HepG2 (cell line): ENCODE measurements at regions not wholly inside any gene's neighbourhood (a gene's known extent, or its start where the extent isn't known, plus 50 kb on each side); places are given as distances from the start of the nearest gene placed in this dataset.
"Not testable (repeated sequence)": the region's sequence is repeated elsewhere in the genome, so short reads cannot be mapped to it uniquely, and the experiment has no call there.

Experiments
- ATAC-seq: fragments of 200-7000 bp; cut with Tn5 transposase; 3 replicates; pipeline ENCODE4 v1.9.1; 2020; ENCODE audit warnings: mild to moderate bottlenecking, moderate library complexity
- BruUV-seq: library from RNA; stranded (reverse); fragments of 400-500 nt; replicated peaks from 2 replicates; lab custom pipeline; 2021; lab: Mats Ljungman, UMichigan
- CTCF ChIA-PET: fragments of 300-600 bp; formaldehyde crosslinking; extraction: SDS; loops from one replicate; lab custom pipeline; 2021; ENCODE audit warnings: low total read pairs, inconsistent platforms, low intra/inter-chr PET ratio; lab: Yijun Ruan, JAX
- POLR2A ChIA-PET: fragments of 350-600 bp; sonication (Branson Sonifier 250); formaldehyde crosslinking; loops from one replicate; lab custom pipeline; 2020; ENCODE audit warnings: antibody characterized with exemption, inconsistent platforms; lab: Yijun Ruan, JAX
- DNase-seq: peaks from one replicate; pipeline ENCODE4 v3.0.0-alpha.2; 2015; ENCODE audit warnings: low spot score
- FAIRE-seq: peaks from 3 replicates; lab custom pipeline; 2011; peaks lifted over from hg19 to GRCh38; lab: Jason Lieb, UNC
- H2AFZ ChIP-seq: one replicate; pipeline ENCODE4 v1.6.1; 2011; ENCODE audit warnings: low read length, inconsistent platforms
- H3K27ac ChIP-seq: fragments of 300-600 bp; 3 replicates; pipeline ENCODE4 v1.8.0; 2011; ENCODE audit warnings: mixed run types, mild to moderate bottlenecking, mixed read lengths, low read length, inconsistent platforms; ENCODE audit not compliant: insufficient read depth; ENCODE audit errors: extremely low read length
- H3K27me3 ChIP-seq, 2 experiments: fragments of 200-600 bp in 1 of 2; 2 replicates in 1 of 2; 3 replicates in 1 of 2; pipeline versions ENCODE4 v1.6.0 to v1.8.0; 2011; ENCODE audit warnings: low read length in 2 of 2, mild to moderate bottlenecking in 2 of 2, moderate library complexity in 2 of 2, inconsistent platforms in 1 of 2; ENCODE audit not compliant: insufficient read depth in 2 of 2, control insufficient read depth in 1 of 2
- H3K36me3 ChIP-seq, 2 experiments: fragments of 200-600 bp in 1 of 2; replicated peaks in 1 of 2; 2 replicates in 1 of 2; 3 replicates in 1 of 2; pipeline versions ENCODE4 v1.5.1 to v1.8.0; 2011; ENCODE audit warnings: low read length in 2 of 2, inconsistent platforms in 1 of 2; ENCODE audit not compliant: insufficient read depth in 2 of 2, control insufficient read depth in 1 of 2
- H3K4me1 ChIP-seq: 2 replicates; pipeline ENCODE4 v1.5.1; 2012; ENCODE audit warnings: low read length, inconsistent platforms; ENCODE audit not compliant: insufficient read depth
- H3K4me2 ChIP-seq: 2 replicates; pipeline ENCODE4 v1.6.0; 2011; ENCODE audit warnings: low read depth, low read length, inconsistent platforms
- H3K4me3 ChIP-seq, 3 experiments: fragments of 200-600 bp in 1 of 3; sonication (generic), shearing (Covaris generic) in 1 of 3; replicated peaks in 1 of 3; 2 replicates each; pipeline ENCODE4 v1.5.1; 2011 to 2016; ENCODE audit warnings: low read length in 3 of 3, inconsistent platforms in 2 of 3, low read depth in 2 of 3, mild to moderate bottlenecking in 2 of 3, control low read depth in 1 of 3, mixed read lengths in 1 of 3; ENCODE audit not compliant: insufficient read depth in 1 of 3
- H3K79me2 ChIP-seq: one replicate; pipeline ENCODE4 v1.6.1; 2011; ENCODE audit warnings: low read length, inconsistent platforms; ENCODE audit not compliant: insufficient read depth
- H3K9ac ChIP-seq: 2 replicates; pipeline ENCODE4 v1.6.0; 2011; ENCODE audit warnings: mild to moderate bottlenecking, low read depth, low read length, inconsistent platforms; ENCODE audit not compliant: insufficient read depth
- H3K9me3 ChIP-seq: 2 replicates; pipeline ENCODE4 v1.5.1; 2012; ENCODE audit warnings: mild to moderate bottlenecking, low read length
- H4K20me1 ChIP-seq: 2 replicates; pipeline ENCODE4 v1.6.0; 2011; ENCODE audit warnings: inconsistent platforms, mild to moderate bottlenecking, low read length, moderate library complexity; ENCODE audit not compliant: insufficient read depth
- ZMYM3 ChIP-seq: sonication (generic); formaldehyde crosslinking; IDR thresholded peaks from 2 replicates; pipeline ENCODE4 v1.5.1; 2020; ENCODE audit warnings: mild to moderate bottlenecking, missing genetic modification reagents
- ZNF263 ChIP-seq: sonication (generic); formaldehyde crosslinking; IDR thresholded peaks from 2 replicates; pipeline ENCODE4 v1.4.0; 2020; ENCODE audit warnings: missing genetic modification reagents
- WGBS: methylation state at CpG from one replicate; pipeline ENCODE4 v1.1.6; 2017; ENCODE audit warnings: low lambda C conversion rate; 5-methylcytosine and 5-hydroxymethylcytosine counted together
- in situ Hi-C: cut with HindIII; loops from 2 replicates; pipeline ENCODE4 v1.10.0; 2017; ENCODE audit warnings: low pct_unique_long_range_greater_than_20kb; ENCODE audit not compliant: extremely low pct_ligation_motif_present
- intact Hi-C: fragments of 100-400 bp; cut with micrococcal nuclease; formaldehyde crosslinking; loops from one replicate; pipeline ENCODE4 v1.10.0; 2022; ENCODE audit not compliant: unreplicated experiment
- TF ChIP-seq, protein P1 (sequence below): sonication (generic); formaldehyde crosslinking; IDR thresholded peaks from 2 replicates; pipeline ENCODE4 v1.5.1; 2020; ENCODE audit warnings: mild to moderate bottlenecking, missing genetic modification reagents, moderate library complexity
- TF ChIP-seq, protein P2 (sequence below): fragments of 450-650 bp; IDR thresholded peaks from 2 replicates; pipeline ENCODE4 v1.6.1; 2016

- WGBS, result 3% methylated on average over 8 of the region's 34 CpGs
- H3K79me2 ChIP-seq, H3K4me2 ChIP-seq, BruUV-seq, H4K20me1 ChIP-seq, H3K27ac ChIP-seq, in situ Hi-C loops, H3K9ac ChIP-seq, H2AFZ ChIP-seq, H3K9me3 ChIP-seq, H3K4me3 ChIP-seq, DNase-seq, H3K36me3 ChIP-seq, CTCF ChIA-PET, FAIRE-seq, POLR2A ChIA-PET, H3K27me3 ChIP-seq, intact Hi-C loops, H3K4me1 ChIP-seq: not testable (repeated sequence)
- ATAC-seq, result peak; percentile 73
- TF ChIP-seq, protein P1, sequence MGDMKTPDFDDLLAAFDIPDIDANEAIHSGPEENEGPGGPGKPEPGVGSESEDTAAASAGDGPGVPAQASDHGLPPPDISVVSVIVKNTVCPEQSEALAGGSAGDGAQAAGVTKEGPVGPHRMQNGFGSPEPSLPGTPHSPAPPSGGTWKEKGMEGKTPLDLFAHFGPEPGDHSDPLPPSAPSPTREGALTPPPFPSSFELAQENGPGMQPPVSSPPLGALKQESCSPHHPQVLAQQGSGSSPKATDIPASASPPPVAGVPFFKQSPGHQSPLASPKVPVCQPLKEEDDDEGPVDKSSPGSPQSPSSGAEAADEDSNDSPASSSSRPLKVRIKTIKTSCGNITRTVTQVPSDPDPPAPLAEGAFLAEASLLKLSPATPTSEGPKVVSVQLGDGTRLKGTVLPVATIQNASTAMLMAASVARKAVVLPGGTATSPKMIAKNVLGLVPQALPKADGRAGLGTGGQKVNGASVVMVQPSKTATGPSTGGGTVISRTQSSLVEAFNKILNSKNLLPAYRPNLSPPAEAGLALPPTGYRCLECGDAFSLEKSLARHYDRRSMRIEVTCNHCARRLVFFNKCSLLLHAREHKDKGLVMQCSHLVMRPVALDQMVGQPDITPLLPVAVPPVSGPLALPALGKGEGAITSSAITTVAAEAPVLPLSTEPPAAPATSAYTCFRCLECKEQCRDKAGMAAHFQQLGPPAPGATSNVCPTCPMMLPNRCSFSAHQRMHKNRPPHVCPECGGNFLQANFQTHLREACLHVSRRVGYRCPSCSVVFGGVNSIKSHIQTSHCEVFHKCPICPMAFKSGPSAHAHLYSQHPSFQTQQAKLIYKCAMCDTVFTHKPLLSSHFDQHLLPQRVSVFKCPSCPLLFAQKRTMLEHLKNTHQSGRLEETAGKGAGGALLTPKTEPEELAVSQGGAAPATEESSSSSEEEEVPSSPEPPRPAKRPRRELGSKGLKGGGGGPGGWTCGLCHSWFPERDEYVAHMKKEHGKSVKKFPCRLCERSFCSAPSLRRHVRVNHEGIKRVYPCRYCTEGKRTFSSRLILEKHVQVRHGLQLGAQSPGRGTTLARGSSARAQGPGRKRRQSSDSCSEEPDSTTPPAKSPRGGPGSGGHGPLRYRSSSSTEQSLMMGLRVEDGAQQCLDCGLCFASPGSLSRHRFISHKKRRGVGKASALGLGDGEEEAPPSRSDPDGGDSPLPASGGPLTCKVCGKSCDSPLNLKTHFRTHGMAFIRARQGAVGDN (CRISPR knock-in tag), result peak; percentile 21; the same call in 1 of the 2 replicates
- TF ChIP-seq ZMYM3, result 0 out of 2 replicates have a peak, but pooled peaks have one; percentile 32
- TF ChIP-seq, protein P2, sequence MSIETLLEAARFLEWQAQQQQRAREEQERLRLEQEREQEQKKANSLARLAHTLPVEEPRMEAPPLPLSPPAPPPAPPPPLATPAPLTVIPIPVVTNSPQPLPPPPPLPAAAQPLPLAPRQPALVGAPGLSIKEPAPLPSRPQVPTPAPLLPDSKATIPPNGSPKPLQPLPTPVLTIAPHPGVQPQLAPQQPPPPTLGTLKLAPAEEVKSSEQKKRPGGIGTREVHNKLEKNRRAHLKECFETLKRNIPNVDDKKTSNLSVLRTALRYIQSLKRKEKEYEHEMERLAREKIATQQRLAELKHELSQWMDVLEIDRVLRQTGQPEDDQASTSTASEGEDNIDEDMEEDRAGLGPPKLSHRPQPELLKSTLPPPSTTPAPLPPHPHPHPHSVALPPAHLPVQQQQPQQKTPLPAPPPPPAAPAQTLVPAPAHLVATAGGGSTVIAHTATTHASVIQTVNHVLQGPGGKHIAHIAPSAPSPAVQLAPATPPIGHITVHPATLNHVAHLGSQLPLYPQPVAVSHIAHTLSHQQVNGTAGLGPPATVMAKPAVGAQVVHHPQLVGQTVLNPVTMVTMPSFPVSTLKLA, result peak; percentile 32; the same call in 1 of the 2 replicates
- peak; percentile 70 for TF ChIP-seq ZNF263 (CRISPR knock-in tag)
Observed at GRCh38 chr21:5090132-5091079, 5431.0 kb upstream of the TPTE start.

- BruUV-seq, H3K9me3 ChIP-seq, in situ Hi-C loops, H4K20me1 ChIP-seq, POLR2A ChIA-PET, H3K27me3 ChIP-seq, H3K36me3 ChIP-seq, H2AFZ ChIP-seq, H3K4me1 ChIP-seq, H3K27ac ChIP-seq, H3K9ac ChIP-seq, DNase-seq, H3K79me2 ChIP-seq, intact Hi-C loops, CTCF ChIA-PET, H3K4me2 ChIP-seq, FAIRE-seq, H3K4me3 ChIP-seq: not testable (repeated sequence)
- no CpG with 5 or more reads among the region's 11 CpGs for WGBS
- ATAC-seq, result peak; percentile 20; the same call in 2 of the 3 replicates
Observed at GRCh38 chr21:5091274-5091673, 5430.1 kb upstream of the TPTE start.

DNA sequence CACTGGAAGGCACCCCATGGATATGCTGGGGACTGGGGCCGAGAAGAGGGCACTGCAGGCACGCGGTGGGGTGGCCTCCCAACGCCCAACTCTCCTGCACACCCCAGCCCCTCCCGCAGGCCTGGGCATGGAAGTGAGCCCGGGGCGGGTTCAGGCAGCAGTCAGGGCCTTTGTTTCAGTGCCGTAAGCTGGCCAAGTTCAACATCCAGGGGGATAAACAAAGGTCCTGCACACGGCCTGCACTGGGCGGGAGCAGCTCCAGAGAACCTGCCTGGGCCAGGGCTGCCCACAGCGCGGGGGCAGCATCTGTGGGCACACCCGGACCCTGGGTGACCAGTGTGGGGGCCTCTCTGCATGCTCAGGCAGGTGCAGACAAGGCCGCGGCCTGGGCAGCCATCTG, 5425.8 kb upstream of the TPTE start:
- no CpG with 5 or more reads among the region's 15 CpGs for WGBS
- CTCF ChIA-PET, H3K27me3 ChIP-seq, H2AFZ ChIP-seq, H3K9me3 ChIP-seq, BruUV-seq, H3K4me2 ChIP-seq, H3K9ac ChIP-seq, FAIRE-seq, intact Hi-C loops, H3K4me1 ChIP-seq, DNase-seq, H4K20me1 ChIP-seq, in situ Hi-C loops, H3K4me3 ChIP-seq, H3K36me3 ChIP-seq, POLR2A ChIA-PET, H3K27ac ChIP-seq, H3K79me2 ChIP-seq: not testable (repeated sequence)
- peak; percentile 39; the same call in 2 of the 3 replicates for ATAC-seq
